GM12878 (cell line): ENCODE measurements at regions not wholly inside any gene's neighbourhood (a gene's known extent, or its start where the extent isn't known, plus 50 kb on each side); places are given as distances from the start of the nearest gene placed in this dataset.

Experiments
- ATF3 ChIP-seq: IDR thresholded peaks from 2 replicates; pipeline ENCODE4 v1.6.1; 2011; ENCODE audit warnings: low read depth, mild to moderate bottlenecking, low read length, moderate library complexity, borderline replicate concordance; ENCODE audit errors: extremely low read depth
- BCL11A ChIP-seq: IDR thresholded peaks from 2 replicates; pipeline ENCODE4 v1.6.1; 2011; ENCODE audit warnings: low read depth, low read length
- BCLAF1 ChIP-seq: fragments of 450-650 bp; IDR thresholded peaks from 2 replicates; pipeline ENCODE4 v1.6.1; 2017; ENCODE audit warnings: antibody characterized with exemption, mild to moderate bottlenecking, moderate library complexity
- CBFB ChIP-seq: IDR thresholded peaks from 2 replicates; pipeline ENCODE4 v1.6.1; 2016; ENCODE audit warnings: antibody characterized with exemption, low read depth
- CBX5 ChIP-seq: sonication (generic); IDR thresholded peaks from 2 replicates; pipeline ENCODE4 v1.6.1; 2016; ENCODE audit warnings: low read depth, moderate library complexity, mild to moderate bottlenecking, inconsistent platforms
- CREB1 ChIP-seq: IDR thresholded peaks from 2 replicates; pipeline ENCODE4 v1.6.1; 2012; ENCODE audit warnings: low read depth, mild to moderate bottlenecking, inconsistent platforms
- E2F8 ChIP-seq: fragments of 450-650 bp; IDR thresholded peaks from 2 replicates; pipeline ENCODE4 v1.6.1; 2018; ENCODE audit warnings: mild to moderate bottlenecking, low read depth, moderate library complexity; ENCODE audit not compliant: partially characterized antibody
- E4F1 ChIP-seq: fragments of 450-650 bp; IDR thresholded peaks from 2 replicates; pipeline ENCODE4 v1.6.1; 2018; ENCODE audit warnings: borderline replicate concordance, mild to moderate bottlenecking; ENCODE audit not compliant: partially characterized antibody
- EED ChIP-seq: sonication (generic); IDR thresholded peaks from 2 replicates; pipeline ENCODE4 v1.6.1; 2016; ENCODE audit warnings: antibody characterized with exemption, low read depth
- ELK1 ChIP-seq: IDR thresholded peaks from 2 replicates; pipeline ENCODE4 v1.6.1; 2012; ENCODE audit warnings: low read depth, low read length, improper control_type of control experiment
- FOXK2 ChIP-seq: fragments of 450-650 bp; IDR thresholded peaks from 2 replicates; pipeline ENCODE4 v1.6.1; 2017; ENCODE audit warnings: mild to moderate bottlenecking, moderate library complexity
- GATAD2B ChIP-seq: fragments of 450-650 bp; conservative IDR thresholded peaks from 2 replicates; pipeline ENCODE4 v1.6.1; 2017; ENCODE audit warnings: low read depth, mild to moderate bottlenecking, moderate library complexity
- HDAC6 ChIP-seq: fragments of 200-600 bp; sonication (generic); IDR thresholded peaks from one replicate; pipeline ENCODE4 v1.8.0; 2017; ENCODE audit warnings: antibody characterized with exemption; ENCODE audit not compliant: unreplicated experiment
- IRF4 ChIP-seq: IDR thresholded peaks from 2 replicates; pipeline ENCODE4 v1.6.1; 2011; ENCODE audit warnings: low read depth, low read length
- NFIC ChIP-seq: IDR thresholded peaks from 2 replicates; pipeline ENCODE4 v1.6.1; 2012; ENCODE audit warnings: low read depth, mild to moderate bottlenecking, inconsistent platforms, low read length, moderate library complexity
- NR2F1 ChIP-seq: fragments of 450-650 bp; conservative IDR thresholded peaks from 2 replicates; pipeline ENCODE4 v1.6.1; 2017; ENCODE audit warnings: mild to moderate bottlenecking
- POLR2A ChIP-seq: IDR thresholded peaks from 2 replicates; pipeline ENCODE4 v1.6.1; 2011; ENCODE audit warnings: low read depth, mild to moderate bottlenecking, low read length
- SIX5 ChIP-seq: IDR thresholded peaks from 2 replicates; pipeline ENCODE4 v1.6.1; 2011; ENCODE audit warnings: mild to moderate bottlenecking, low read depth, low read length, moderate library complexity; ENCODE audit not compliant: severe bottlenecking
- SMARCA5 ChIP-seq: fragments of 450-650 bp; IDR thresholded peaks from 2 replicates; pipeline ENCODE4 v1.6.1; 2017; ENCODE audit warnings: mild to moderate bottlenecking
- SREBF2 ChIP-seq: IDR thresholded peaks from 2 replicates; pipeline ENCODE4 v1.6.1; 2012; ENCODE audit warnings: mild to moderate bottlenecking, low read length
- TBL1XR1 ChIP-seq: IDR thresholded peaks from 2 replicates; pipeline ENCODE4 v1.6.1; 2012; ENCODE audit warnings: low read depth, low read length, improper control_type of control experiment
- ZNF207 ChIP-seq: fragments of 450-650 bp; IDR thresholded peaks from 2 replicates; pipeline ENCODE4 v1.6.1; 2014; ENCODE audit warnings: antibody characterized with exemption, mild to moderate bottlenecking, borderline replicate concordance
- ZNF274 ChIP-seq: IDR thresholded peaks from one replicate; pipeline ENCODE4 v1.8.0; 2011; ENCODE audit not compliant: insufficient read length, insufficient read depth
- ZNF622 ChIP-seq: fragments of 450-650 bp; IDR thresholded peaks from 2 replicates; pipeline ENCODE4 v1.6.1; 2017; ENCODE audit warnings: mild to moderate bottlenecking, inconsistent platforms
- ZSCAN29 ChIP-seq: fragments of 450-650 bp; IDR thresholded peaks from 2 replicates; pipeline ENCODE4 v1.6.1; 2017; ENCODE audit warnings: mild to moderate bottlenecking, moderate library complexity

GRCh38 chr2:230614913-230615332 is 97.7 kb upstream of the CAB39 start (continued):
- no peak for TF ChIP-seq BCLAF1
- TF ChIP-seq NR2F1, result no peak
- TF ChIP-seq FOXK2, result no peak
- TF ChIP-seq SREBF2, result no peak
- no peak for TF ChIP-seq HDAC6
- no peak for TF ChIP-seq ATF3
- no peak for TF ChIP-seq E4F1
- no peak for TF ChIP-seq E2F8
- no peak; the same call in none of the 2 replicates for TF ChIP-seq CREB1
- TF ChIP-seq SIX5, result no peak
- no peak for TF ChIP-seq ZSCAN29
- TF ChIP-seq GATAD2B, result no peak
- TF ChIP-seq ZNF274, result no peak
- TF ChIP-seq ZNF207, result peak; percentile 59; the same call in 1 of the 2 replicates
- TF ChIP-seq ZNF622, result no peak
- no peak for TF ChIP-seq BCL11A
- no peak for TF ChIP-seq SMARCA5
- TF ChIP-seq ELK1, result no peak
- TF ChIP-seq POLR2A, result peak; percentile 45; the same call in 1 of the 2 replicates
- peak; percentile 11; the same call in 1 of the 2 replicates for TF ChIP-seq EED
- TF ChIP-seq IRF4, result no peak
- TF ChIP-seq NFIC, result peak; percentile 32; the same call in 1 of the 2 replicates
- no peak for TF ChIP-seq TBL1XR1
- no peak for TF ChIP-seq CBFB
- 0 out of 2 replicates have a peak, but pooled peaks have one; percentile 47 for TF ChIP-seq CBX5
